K562 (cell line): ENCODE measurements at regions not wholly inside any gene's neighbourhood (a gene's known extent, or its start where the extent isn't known, plus 50 kb on each side); places are given as distances from the start of the nearest gene placed in this dataset.
A peak's percentile ranks its signal among the peaks of the same experiment; 100 is the strongest.

Source experiments
- ATAC-seq: fragments of 200-7000 bp; cut with Tn5 transposase; 3 replicates; pipeline ENCODE4 v1.9.1; 2020; ENCODE audit warnings: moderate library complexity
- BruUV-seq: library from RNA; stranded (reverse); fragments of 400-500 nt; replicated peaks from 2 replicates; lab custom pipeline; 2021; lab: Mats Ljungman, UMichigan
- CTCF ChIA-PET: fragments of 300-600 bp; formaldehyde crosslinking; extraction: SDS; loops from one replicate; lab custom pipeline; 2021; ENCODE audit warnings: low intra/inter-chr PET ratio; lab: Yijun Ruan, JAX
- POLR2A ChIA-PET: fragments of 300-600, 350-650 bp; sonication (Branson Sonifier 250); formaldehyde crosslinking; extraction: SDS; loops from one replicate; lab custom pipeline; 2021; ENCODE audit warnings: antibody characterized with exemption, inconsistent platforms; lab: Yijun Ruan, JAX
- DNase-seq, 4 experiments: peaks; one replicate each; pipeline versions ENCODE4 v3.0.0 to v3.0.0-alpha.2; 2011 to 2018; ENCODE audit warnings: low spot score in 3 of 4, mixed read lengths in 3 of 4; ENCODE audit errors: extremely low read depth in 1 of 4
- FAIRE-seq: peaks from 2 replicates; lab custom pipeline; 2011; peaks lifted over from hg19 to GRCh38; lab: Jason Lieb, UNC
- H2AFZ ChIP-seq: 2 replicates; pipeline ENCODE4 v1.6.0; 2011; ENCODE audit warnings: low read depth, low read length, control low read depth, inconsistent platforms
- H3K27ac ChIP-seq: fragments of 200-600 bp; 3 replicates; pipeline ENCODE4 v1.8.0; 2011; ENCODE audit warnings: low read depth, mild to moderate bottlenecking, control low read depth, inconsistent platforms, low read length, moderate library complexity, mixed read lengths; ENCODE audit errors: extremely low read depth
- H3K27me3 ChIP-seq, 2 experiments: fragments of 300-600 bp in 1 of 2; 2 replicates in 1 of 2; 3 replicates in 1 of 2; pipeline versions ENCODE4 v1.6.0 to v1.8.0; 2011; ENCODE audit warnings: inconsistent platforms in 2 of 2, low read length in 2 of 2, mild to moderate bottlenecking in 1 of 2, mixed read lengths in 1 of 2, moderate library complexity in 1 of 2; ENCODE audit not compliant: control insufficient read depth in 2 of 2, insufficient read depth in 2 of 2
- H3K36me3 ChIP-seq: fragments of 300-600 bp; 3 replicates; pipeline ENCODE4 v1.8.0; 2011; ENCODE audit warnings: mild to moderate bottlenecking, low read length, inconsistent platforms; ENCODE audit not compliant: control insufficient read depth, insufficient read depth
- H3K4me1 ChIP-seq, 2 experiments: fragments of 200-600 bp in 1 of 2; replicated peaks in 1 of 2; 2 replicates in 1 of 2; 3 replicates in 1 of 2; pipeline versions ENCODE4 v1.5.1 to v1.8.0; 2011; ENCODE audit warnings: inconsistent platforms in 2 of 2, low read length in 2 of 2, mild to moderate bottlenecking in 1 of 2, mixed read lengths in 1 of 2, moderate library complexity in 1 of 2; ENCODE audit not compliant: control insufficient read depth in 2 of 2, insufficient read depth in 2 of 2
- H3K4me2 ChIP-seq: 2 replicates; pipeline ENCODE4 v1.6.1; 2011; ENCODE audit warnings: low read length, control low read depth, inconsistent platforms, mixed read lengths; ENCODE audit not compliant: insufficient read depth
- H3K4me3 ChIP-seq: fragments of 200-600 bp; sonication (generic), shearing (Covaris generic); 2 replicates; pipeline ENCODE4 v1.5.1; 2016; ENCODE audit warnings: control low read depth, inconsistent platforms
- H3K79me2 ChIP-seq: fragments of 200-600 bp; 3 replicates; pipeline ENCODE4 v1.8.0; 2011; ENCODE audit warnings: low read length, inconsistent platforms; ENCODE audit not compliant: control insufficient read depth, insufficient read depth
- H3K9ac ChIP-seq, 2 experiments: 2 replicates each; pipeline versions ENCODE4 v1.6.0 to v1.6.1; 2011; ENCODE audit warnings: low read depth in 2 of 2, low read length in 2 of 2, control low read depth in 1 of 2, inconsistent platforms in 1 of 2, mild to moderate bottlenecking in 1 of 2, mixed read lengths in 1 of 2; ENCODE audit not compliant: insufficient read depth in 1 of 2
- H3K9me1 ChIP-seq: one replicate; pipeline ENCODE4 v1.6.0; 2011; ENCODE audit warnings: inconsistent platforms, mild to moderate bottlenecking, low read length, moderate library complexity; ENCODE audit not compliant: control insufficient read depth, insufficient read depth
- H3K9me3 ChIP-seq: replicated peaks from 2 replicates; pipeline ENCODE4 v1.5.1; 2011; ENCODE audit warnings: low read depth, low read length, inconsistent platforms; ENCODE audit not compliant: control insufficient read depth, insufficient read depth
- H4K20me1 ChIP-seq: replicated peaks from 2 replicates; pipeline ENCODE4 v1.6.1; 2011; ENCODE audit warnings: low read length, inconsistent platforms, mixed read lengths; ENCODE audit not compliant: control insufficient read depth, insufficient read depth
- CREBBP ChIP-seq: IDR thresholded peaks from one replicate; pipeline ENCODE4 v1.6.1; 2012; ENCODE audit warnings: low read depth, mild to moderate bottlenecking, control low read depth, inconsistent platforms, low read length
- EP400 ChIP-seq: fragments of 450-650 bp; IDR thresholded peaks from 2 replicates; pipeline ENCODE4 v1.6.1; 2017; ENCODE audit warnings: antibody characterized with exemption, mild to moderate bottlenecking, moderate library complexity
- KDM2B ChIP-seq: fragments of 250-450 bp; sonication (Bioruptor Pico); IDR thresholded peaks from 2 replicates; pipeline ENCODE4 v1.8.0; 2021; ENCODE audit warnings: mild to moderate bottlenecking, moderate library complexity
- MCM2 ChIP-seq: fragments of 450-650 bp; IDR thresholded peaks from 2 replicates; pipeline ENCODE4 v1.6.1; 2017; ENCODE audit warnings: low read depth, mild to moderate bottlenecking
- SMARCE1 ChIP-seq: fragments of 450-650 bp; IDR thresholded peaks from 2 replicates; pipeline ENCODE4 v1.7.1; 2016; ENCODE audit warnings: mild to moderate bottlenecking
- ZNF253 ChIP-seq: fragments of 250-450 bp; sonication (Bioruptor Pico); conservative IDR thresholded peaks from 2 replicates; pipeline ENCODE4 v1.6.1; 2021; ENCODE audit warnings: mild to moderate bottlenecking
- ZNF507 ChIP-seq: conservative IDR thresholded peaks from 2 replicates; pipeline ENCODE4 v1.6.1; 2017; ENCODE audit warnings: missing genetic modification characterization, missing compliant biosample characterization
- in situ Hi-C: fragments of 300-500 bp; cut with MboI; formaldehyde crosslinking; loops from 4 replicates; pipeline ENCODE4 v1.15.0; 2018; ENCODE audit warnings: inconsistent platforms, mixed read lengths
- intact Hi-C: fragments of 100-400 bp; cut with micrococcal nuclease; formaldehyde crosslinking; loops from 2 replicates; pipeline ENCODE4 v1.14.2; 2022
- TF ChIP-seq, protein P1 (sequence below): sonication (generic); formaldehyde crosslinking; IDR thresholded peaks from 2 replicates; pipeline ENCODE4 v1.9.0; 2022; ENCODE audit warnings: mild to moderate bottlenecking, missing genetic modification reagents
- TF ChIP-seq, protein P2 (sequence below): sonication (generic); formaldehyde crosslinking; IDR thresholded peaks from 2 replicates; pipeline ENCODE4 v1.4.0; 2020; ENCODE audit warnings: mild to moderate bottlenecking, missing genetic modification reagents
- TF ChIP-seq, protein P3 (sequence below): fragments of 450-650 bp; IDR thresholded peaks from 2 replicates; pipeline ENCODE4 v1.6.1; 2014; ENCODE audit warnings: low read depth, mild to moderate bottlenecking, moderate library complexity, borderline replicate concordance
- TF ChIP-seq, protein P4 (sequence below): fragments of 200-800 bp; sonication (Bioruptor generic); IDR thresholded peaks from 2 replicates; pipeline ENCODE4 v1.6.1; 2017; ENCODE audit warnings: missing genetic modification characterization, missing compliant biosample characterization
- TF ChIP-seq, protein P5 (sequence below): sonication (generic); formaldehyde crosslinking; IDR thresholded peaks from 2 replicates; pipeline ENCODE4 v1.8.1; 2023; ENCODE audit warnings: mild to moderate bottlenecking, missing genetic modification reagents, moderate library complexity
- TF ChIP-seq, protein P6 (sequence below), 2 experiments: fragments of 450-650 bp in 1 of 2; sonication (generic) in 1 of 2; formaldehyde crosslinking in 1 of 2; IDR thresholded peaks in 1 of 2; conservative IDR thresholded peaks in 1 of 2; 2 replicates each; pipeline versions ENCODE4 v1.6.1 to v1.8.1; 2016 to 2023; ENCODE audit warnings: mild to moderate bottlenecking in 2 of 2, moderate library complexity in 2 of 2, inconsistent platforms in 1 of 2, missing genetic modification reagents in 1 of 2

DNA sequence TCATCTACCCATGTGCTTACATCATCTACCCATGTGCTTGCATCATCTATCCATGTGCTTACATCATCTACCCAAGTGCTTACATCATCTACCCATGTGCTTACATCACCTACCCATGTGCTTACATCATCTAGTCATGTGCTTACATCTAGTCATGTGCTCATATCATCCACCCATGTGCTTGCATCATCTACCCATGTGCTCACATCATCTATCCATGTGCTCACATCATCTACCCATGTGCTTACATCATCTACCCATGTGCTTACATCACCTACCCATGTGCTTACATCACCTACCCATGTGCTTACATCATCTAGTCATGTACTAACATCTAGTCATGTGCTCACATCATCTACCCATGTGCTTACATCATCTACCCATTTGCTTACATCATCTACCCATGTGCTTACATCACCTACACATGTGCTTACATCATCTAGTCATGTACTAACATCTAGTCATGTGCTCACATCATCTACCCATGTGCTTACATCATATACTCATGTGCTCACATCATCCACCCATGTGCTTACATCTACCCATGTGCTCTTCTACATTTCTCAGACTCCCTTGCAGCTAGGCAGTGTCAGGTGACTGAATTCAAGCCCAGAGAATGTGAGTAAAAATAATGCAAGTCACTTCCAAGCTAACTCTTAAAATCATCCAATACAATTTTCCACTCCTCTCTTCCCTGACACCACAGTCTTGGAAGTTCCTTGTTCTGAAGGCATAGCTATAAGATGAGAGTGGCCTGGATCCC, 196.8 kb downstream of the CBLN1 start:
- no peaks in the 10 kb centered on the region for H3K4me1 ChIP-seq
- H3K79me2 ChIP-seq = no peaks in the 10 kb centered on the region
- in situ Hi-C loops = no loop called here
- ChIA-PET POLR2A (no interaction called here), CTCF (no interaction called here)
- 0 out of 2 replicates have a peak, but pooled peaks cover 3% of the 10 kb centered on the region for H3K9me3 ChIP-seq
- BruUV-seq = no TSS peak
- intact Hi-C loops = no loop called here
- no peaks in the 10 kb centered on the region for H3K36me3 ChIP-seq
- no peak overlapping the region for H3K4me2 ChIP-seq
- no peaks in the 10 kb centered on the region for H3K27me3 ChIP-seq
- H3K4me3 ChIP-seq = no peak overlapping the region
- FAIRE-seq (no peak), ATAC-seq (no peak), DNase-seq (no peak)
- H4K20me1 ChIP-seq = no peaks in the 10 kb centered on the region
- no peaks in the 10 kb centered on the region for H3K9me1 ChIP-seq
- H3K9ac ChIP-seq = no peak overlapping the region
- no peak overlapping the region; the same call in 2 of the 3 replicates for H3K27ac ChIP-seq
- no peak overlapping the region for H2AFZ ChIP-seq
- TF ChIP-seq ZNF507 = no peak
- TF ChIP-seq, protein P1, sequence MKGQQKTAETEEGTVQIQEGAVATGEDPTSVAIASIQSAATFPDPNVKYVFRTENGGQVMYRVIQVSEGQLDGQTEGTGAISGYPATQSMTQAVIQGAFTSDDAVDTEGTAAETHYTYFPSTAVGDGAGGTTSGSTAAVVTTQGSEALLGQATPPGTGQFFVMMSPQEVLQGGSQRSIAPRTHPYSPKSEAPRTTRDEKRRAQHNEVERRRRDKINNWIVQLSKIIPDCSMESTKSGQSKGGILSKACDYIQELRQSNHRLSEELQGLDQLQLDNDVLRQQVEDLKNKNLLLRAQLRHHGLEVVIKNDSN (CRISPR knock-in tag) = peak; percentile 14; the same call in 1 of the 2 replicates
- no peak for TF ChIP-seq SMARCE1
- TF ChIP-seq, protein P2, sequence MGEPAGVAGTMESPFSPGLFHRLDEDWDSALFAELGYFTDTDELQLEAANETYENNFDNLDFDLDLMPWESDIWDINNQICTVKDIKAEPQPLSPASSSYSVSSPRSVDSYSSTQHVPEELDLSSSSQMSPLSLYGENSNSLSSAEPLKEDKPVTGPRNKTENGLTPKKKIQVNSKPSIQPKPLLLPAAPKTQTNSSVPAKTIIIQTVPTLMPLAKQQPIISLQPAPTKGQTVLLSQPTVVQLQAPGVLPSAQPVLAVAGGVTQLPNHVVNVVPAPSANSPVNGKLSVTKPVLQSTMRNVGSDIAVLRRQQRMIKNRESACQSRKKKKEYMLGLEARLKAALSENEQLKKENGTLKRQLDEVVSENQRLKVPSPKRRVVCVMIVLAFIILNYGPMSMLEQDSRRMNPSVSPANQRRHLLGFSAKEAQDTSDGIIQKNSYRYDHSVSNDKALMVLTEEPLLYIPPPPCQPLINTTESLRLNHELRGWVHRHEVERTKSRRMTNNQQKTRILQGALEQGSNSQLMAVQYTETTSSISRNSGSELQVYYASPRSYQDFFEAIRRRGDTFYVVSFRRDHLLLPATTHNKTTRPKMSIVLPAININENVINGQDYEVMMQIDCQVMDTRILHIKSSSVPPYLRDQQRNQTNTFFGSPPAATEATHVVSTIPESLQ (CRISPR knock-in tag) = no peak
- TF ChIP-seq, protein P3, sequence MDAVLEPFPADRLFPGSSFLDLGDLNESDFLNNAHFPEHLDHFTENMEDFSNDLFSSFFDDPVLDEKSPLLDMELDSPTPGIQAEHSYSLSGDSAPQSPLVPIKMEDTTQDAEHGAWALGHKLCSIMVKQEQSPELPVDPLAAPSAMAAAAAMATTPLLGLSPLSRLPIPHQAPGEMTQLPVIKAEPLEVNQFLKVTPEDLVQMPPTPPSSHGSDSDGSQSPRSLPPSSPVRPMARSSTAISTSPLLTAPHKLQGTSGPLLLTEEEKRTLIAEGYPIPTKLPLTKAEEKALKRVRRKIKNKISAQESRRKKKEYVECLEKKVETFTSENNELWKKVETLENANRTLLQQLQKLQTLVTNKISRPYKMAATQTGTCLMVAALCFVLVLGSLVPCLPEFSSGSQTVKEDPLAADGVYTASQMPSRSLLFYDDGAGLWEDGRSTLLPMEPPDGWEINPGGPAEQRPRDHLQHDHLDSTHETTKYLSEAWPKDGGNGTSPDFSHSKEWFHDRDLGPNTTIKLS = no peak
- no peak for TF ChIP-seq CREBBP
- TF ChIP-seq ZNF253 = no peak
- TF ChIP-seq MCM2 = no peak
- TF ChIP-seq KDM2B = no peak
- TF ChIP-seq, protein P4, sequence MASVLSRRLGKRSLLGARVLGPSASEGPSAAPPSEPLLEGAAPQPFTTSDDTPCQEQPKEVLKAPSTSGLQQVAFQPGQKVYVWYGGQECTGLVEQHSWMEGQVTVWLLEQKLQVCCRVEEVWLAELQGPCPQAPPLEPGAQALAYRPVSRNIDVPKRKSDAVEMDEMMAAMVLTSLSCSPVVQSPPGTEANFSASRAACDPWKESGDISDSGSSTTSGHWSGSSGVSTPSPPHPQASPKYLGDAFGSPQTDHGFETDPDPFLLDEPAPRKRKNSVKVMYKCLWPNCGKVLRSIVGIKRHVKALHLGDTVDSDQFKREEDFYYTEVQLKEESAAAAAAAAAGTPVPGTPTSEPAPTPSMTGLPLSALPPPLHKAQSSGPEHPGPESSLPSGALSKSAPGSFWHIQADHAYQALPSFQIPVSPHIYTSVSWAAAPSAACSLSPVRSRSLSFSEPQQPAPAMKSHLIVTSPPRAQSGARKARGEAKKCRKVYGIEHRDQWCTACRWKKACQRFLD (CRISPR knock-in tag) = no peak
- TF ChIP-seq, protein P5, sequence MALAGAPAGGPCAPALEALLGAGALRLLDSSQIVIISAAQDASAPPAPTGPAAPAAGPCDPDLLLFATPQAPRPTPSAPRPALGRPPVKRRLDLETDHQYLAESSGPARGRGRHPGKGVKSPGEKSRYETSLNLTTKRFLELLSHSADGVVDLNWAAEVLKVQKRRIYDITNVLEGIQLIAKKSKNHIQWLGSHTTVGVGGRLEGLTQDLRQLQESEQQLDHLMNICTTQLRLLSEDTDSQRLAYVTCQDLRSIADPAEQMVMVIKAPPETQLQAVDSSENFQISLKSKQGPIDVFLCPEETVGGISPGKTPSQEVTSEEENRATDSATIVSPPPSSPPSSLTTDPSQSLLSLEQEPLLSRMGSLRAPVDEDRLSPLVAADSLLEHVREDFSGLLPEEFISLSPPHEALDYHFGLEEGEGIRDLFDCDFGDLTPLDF (CRISPR knock-in tag) = no peak
- TF ChIP-seq, protein P6, sequence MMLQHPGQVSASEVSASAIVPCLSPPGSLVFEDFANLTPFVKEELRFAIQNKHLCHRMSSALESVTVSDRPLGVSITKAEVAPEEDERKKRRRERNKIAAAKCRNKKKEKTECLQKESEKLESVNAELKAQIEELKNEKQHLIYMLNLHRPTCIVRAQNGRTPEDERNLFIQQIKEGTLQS (IDR thresholded peaks at IDR 0.05) = peak; percentile 82
- TF ChIP-seq, protein P6 (CRISPR knock-in tag; conservative IDR thresholded peaks at IDR 0.05) = no peak
- peak; percentile 28; the same call in 1 of the 2 replicates for TF ChIP-seq EP400
